ENCODE measurements at regions not wholly inside any gene's neighbourhood (a gene's known extent, or its start where the extent isn't known, plus 50 kb on each side); places are given as distances from the start of the nearest gene placed in this dataset.
"Not testable (repeated sequence)": the region's sequence is repeated elsewhere in the genome, so short reads cannot be mapped to it uniquely, and the experiment has no call there.

GRCh38 chr2:87275192-87275591, 253.5 kb upstream of the PLGLB1 start:
- not testable (repeated sequence) for FAIRE-seq

- FAIRE-seq: not testable (repeated sequence)
These were observed 254.5 kb upstream of the PLGLB1 start for GRCh38 chr2:87275974-87276629.

- not testable (repeated sequence) for FAIRE-seq
These were observed 255.0 kb upstream of the PLGLB1 start for GRCh38 chr2:87276673-87277072.

GRCh38 chr2:87277734-87278133, 256.1 kb upstream of the PLGLB1 start:
- not testable (repeated sequence) for FAIRE-seq

- FAIRE-seq: not testable (repeated sequence)
These were observed 259.1 kb upstream of the PLGLB1 start for GRCh38 chr2:87280596-87281355.

- FAIRE-seq: not testable (repeated sequence)
These were observed 262.3 kb upstream of the PLGLB1 start for GRCh38 chr2:87283735-87284470.

GRCh38 chr2:87284471-87284772, 262.8 kb upstream of the PLGLB1 start:
- not testable (repeated sequence) for FAIRE-seq

GRCh38 chr2:87285139-87285538, 263.5 kb upstream of the PLGLB1 start:
- not testable (repeated sequence) for FAIRE-seq

- FAIRE-seq: not testable (repeated sequence)
These were observed 269.1 kb upstream of the PLGLB1 start for GRCh38 chr2:87290566-87291307.

- not testable (repeated sequence) for FAIRE-seq
These were observed 270.0 kb upstream of the PLGLB1 start for GRCh38 chr2:87291400-87292200.

- FAIRE-seq: not testable (repeated sequence)
These were observed 272.4 kb upstream of the PLGLB1 start for GRCh38 chr2:87293931-87294594.

- FAIRE-seq: not testable (repeated sequence)
These were observed 273.5 kb upstream of the PLGLB1 start for GRCh38 chr2:87295135-87295534.

- not testable (repeated sequence) for FAIRE-seq
These were observed 279.7 kb upstream of the PLGLB1 start for GRCh38 chr2:87301349-87301748.

GRCh38 chr2:87301871-87302270, 280.2 kb upstream of the PLGLB1 start:
- FAIRE-seq: peak; percentile 15

- not testable (repeated sequence) for FAIRE-seq
These were observed 287.0 kb upstream of the PLGLB1 start for GRCh38 chr2:87308621-87309020.

GRCh38 chr2:87309785-87310184, 288.1 kb upstream of the PLGLB1 start:
- FAIRE-seq: not testable (repeated sequence)

- not testable (repeated sequence) for FAIRE-seq
These were observed 290.3 kb upstream of the PLGLB1 start for GRCh38 chr2:87311896-87312441.

- FAIRE-seq: not testable (repeated sequence)
These were observed 293.0 kb upstream of the PLGLB1 start for GRCh38 chr2:87314622-87315021.

GRCh38 chr2:87315183-87315902, 293.7 kb upstream of the PLGLB1 start:
- not testable (repeated sequence) for FAIRE-seq

GRCh38 chr2:87317193-87317592, 295.5 kb upstream of the PLGLB1 start:
- FAIRE-seq: not testable (repeated sequence)
